ENCODE measurements at regions not wholly inside any gene's neighbourhood (a gene's known extent, or its start where the extent isn't known, plus 50 kb on each side); places are given as distances from the start of the nearest gene placed in this dataset.

DNA sequence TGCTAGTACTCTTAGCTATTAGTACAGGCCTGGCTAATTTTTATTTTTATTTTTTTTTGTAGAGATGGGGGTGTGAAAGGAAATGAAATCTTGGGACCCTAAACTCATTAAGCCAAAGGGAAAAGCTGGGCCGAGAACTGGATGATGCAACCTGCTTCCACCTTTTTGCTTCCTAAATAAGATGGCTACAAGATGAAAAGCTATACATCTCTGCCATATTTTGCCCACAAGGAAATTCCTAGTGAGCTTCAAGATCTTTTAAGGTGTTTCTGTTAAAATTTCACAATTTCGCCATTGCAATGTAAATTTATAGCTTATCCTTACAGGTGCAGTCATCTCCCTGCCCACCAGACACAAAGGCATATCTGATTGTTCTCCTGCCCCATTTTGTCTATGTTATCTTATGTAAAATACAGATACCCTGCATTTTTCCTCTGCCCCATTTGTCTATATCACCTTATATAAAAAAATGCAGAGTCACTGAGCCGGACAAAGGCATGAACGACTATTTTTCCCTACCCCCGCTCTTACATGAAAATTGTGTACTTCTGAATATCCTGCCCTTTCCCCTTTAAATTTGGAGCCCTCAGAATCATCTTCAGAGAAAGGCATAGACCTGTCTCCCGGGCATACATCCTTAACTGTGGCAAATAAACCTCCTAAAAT lies 112.0 kb upstream of the SLC38A2 start:
- H3K4me1 ChIP-seq (ENCODE audit: control insufficient read depth in 1 of 2, insufficient read depth in 2 of 2, low read length in 2 of 2) = peaks cover 27 to 63% of the 10 kb centered on the region in 2 experiments
- H3K27me3 ChIP-seq (ENCODE audit: insufficient read depth, low read length) = no peaks in the 10 kb centered on the region
- intact Hi-C loops (cut with micrococcal nuclease) = no loop called here
- H3K79me2 ChIP-seq (ENCODE audit: insufficient read depth, low read length) = no peaks in the 10 kb centered on the region
- POLR2A ChIA-PET = interaction anchor here (1.0 to 1.3 kb wide), 2 partner anchors 10 to 69 kb away, joined by 3 to 11 read pairs; no protein-coding TSS in a partner anchor
- no peak for ATAC-seq
- no peak overlapping the region for H3K4me2 ChIP-seq (ENCODE audit: low read length)
- no peak overlapping the region for H3K27ac ChIP-seq (ENCODE audit: low read depth, low read length)
- TF ChIP-seq, protein P1, sequence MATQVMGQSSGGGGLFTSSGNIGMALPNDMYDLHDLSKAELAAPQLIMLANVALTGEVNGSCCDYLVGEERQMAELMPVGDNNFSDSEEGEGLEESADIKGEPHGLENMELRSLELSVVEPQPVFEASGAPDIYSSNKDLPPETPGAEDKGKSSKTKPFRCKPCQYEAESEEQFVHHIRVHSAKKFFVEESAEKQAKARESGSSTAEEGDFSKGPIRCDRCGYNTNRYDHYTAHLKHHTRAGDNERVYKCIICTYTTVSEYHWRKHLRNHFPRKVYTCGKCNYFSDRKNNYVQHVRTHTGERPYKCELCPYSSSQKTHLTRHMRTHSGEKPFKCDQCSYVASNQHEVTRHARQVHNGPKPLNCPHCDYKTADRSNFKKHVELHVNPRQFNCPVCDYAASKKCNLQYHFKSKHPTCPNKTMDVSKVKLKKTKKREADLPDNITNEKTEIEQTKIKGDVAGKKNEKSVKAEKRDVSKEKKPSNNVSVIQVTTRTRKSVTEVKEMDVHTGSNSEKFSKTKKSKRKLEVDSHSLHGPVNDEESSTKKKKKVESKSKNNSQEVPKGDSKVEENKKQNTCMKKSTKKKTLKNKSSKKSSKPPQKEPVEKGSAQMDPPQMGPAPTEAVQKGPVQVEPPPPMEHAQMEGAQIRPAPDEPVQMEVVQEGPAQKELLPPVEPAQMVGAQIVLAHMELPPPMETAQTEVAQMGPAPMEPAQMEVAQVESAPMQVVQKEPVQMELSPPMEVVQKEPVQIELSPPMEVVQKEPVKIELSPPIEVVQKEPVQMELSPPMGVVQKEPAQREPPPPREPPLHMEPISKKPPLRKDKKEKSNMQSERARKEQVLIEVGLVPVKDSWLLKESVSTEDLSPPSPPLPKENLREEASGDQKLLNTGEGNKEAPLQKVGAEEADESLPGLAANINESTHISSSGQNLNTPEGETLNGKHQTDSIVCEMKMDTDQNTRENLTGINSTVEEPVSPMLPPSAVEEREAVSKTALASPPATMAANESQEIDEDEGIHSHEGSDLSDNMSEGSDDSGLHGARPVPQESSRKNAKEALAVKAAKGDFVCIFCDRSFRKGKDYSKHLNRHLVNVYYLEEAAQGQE (IDR thresholded peaks at IDR 0.05; ENCODE audit: low read depth) = no peak
- TF ChIP-seq CEBPB (IDR thresholded peaks at IDR 0.05; ENCODE audit: low read depth) = no peak
- peaks cover 0 to 7% of the 10 kb centered on the region in 2 experiments; a peak in 1 of 4 replicates for H3K36me3 ChIP-seq (ENCODE audit: control insufficient read depth in 1 of 2, insufficient read depth in 2 of 2, low read length in 2 of 2)
- peaks cover 5% of the 10 kb centered on the region; the same call in 1 of the 2 replicates for H3K9me2 ChIP-seq (ENCODE audit: insufficient read depth)
- DNase-seq (ENCODE audit: low read depth, low spot score) = no peak
- CTCF ChIA-PET = no interaction called here
- RAD21 ChIA-PET (ENCODE audit: low non-redundant PET in 1 of 2, low total read pairs in 2 of 2, uncharacterized antibody in 2 of 2, unreplicated experiment in 2 of 2) = no interaction called here
- H2AFZ ChIP-seq (ENCODE audit: low read depth, low read length, poor library complexity, severe bottlenecking) = no peak overlapping the region
- H3K9ac ChIP-seq (ENCODE audit: low read length) = no peak overlapping the region
- H3K9me3 ChIP-seq (ENCODE audit: control insufficient read depth in 1 of 2, insufficient read depth in 1 of 2, low read depth in 1 of 2, low read length in 2 of 2) = no peaks in the 10 kb centered on the region
- no peak overlapping the region for H3K4me3 ChIP-seq (replicated peaks in 1 of 2; ENCODE audit: low read depth in 1 of 2, low read length in 2 of 2)
- no TSS peak for BruUV-seq (replicated peaks)
- H4K20me1 ChIP-seq (ENCODE audit: insufficient read depth) = no peaks in the 10 kb centered on the region

All from HCT116 (cell line).